ENCODE measurements at regions not wholly inside any gene's neighbourhood (a gene's known extent, or its start where the extent isn't known, plus 50 kb on each side); places are given as distances from the start of the nearest gene placed in this dataset.

DNA sequence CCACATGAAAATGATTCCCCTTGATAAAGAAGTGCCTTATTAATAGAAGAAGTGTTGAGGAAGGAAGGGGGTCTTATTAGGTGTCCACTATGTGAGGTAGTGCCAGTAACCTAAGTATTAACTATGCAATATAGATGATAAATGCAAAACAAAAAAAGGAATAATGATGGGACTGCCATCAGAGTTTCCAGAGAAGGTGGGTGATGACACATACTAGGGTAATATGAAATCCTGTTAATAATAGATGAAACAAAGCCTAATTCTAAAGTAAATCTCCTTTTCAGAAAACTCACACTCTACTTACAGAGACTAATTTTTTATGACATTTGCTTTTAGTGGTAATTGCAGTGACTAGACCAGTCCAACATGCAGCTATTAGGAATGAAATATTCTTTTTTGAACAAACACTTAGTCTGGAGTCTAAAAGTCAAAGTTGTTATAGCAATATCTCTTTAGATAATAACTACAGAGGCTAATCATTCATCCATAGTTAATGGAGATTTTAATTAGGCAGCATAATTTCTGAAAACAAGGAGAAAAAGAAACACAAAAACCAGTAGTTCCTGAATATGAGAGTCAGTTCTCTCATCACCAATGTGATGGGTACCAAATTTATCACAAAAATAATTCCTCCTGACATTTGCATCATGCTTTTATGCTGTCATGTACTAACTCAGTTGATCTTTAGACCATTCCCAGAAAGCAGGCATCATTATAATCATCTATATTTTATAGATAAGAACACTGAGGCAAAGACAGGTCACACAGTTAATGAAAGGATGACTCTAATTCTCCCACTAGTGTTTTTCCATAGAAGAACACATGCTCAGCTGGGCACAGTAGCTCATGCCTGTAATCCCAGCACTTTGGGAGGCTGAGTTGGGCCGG is 208.8 kb upstream of the ARG1 start:
- Histone ChIP-seq H3K9me3 (ENCODE audit: control insufficient read depth, insufficient read depth, low read depth, low read length) (peaks cover under 1% of the 10 kb centered on the region; the same call in 1 of the 2 replicates), H3K4me1 (ENCODE audit: control insufficient read depth, insufficient read depth, low read length) (peaks cover 17% of the 10 kb centered on the region), H3K27me3 (ENCODE audit: control insufficient read depth, insufficient read depth, low read length) (0 out of 2 replicates have a peak, but pooled peaks cover 4% of the 10 kb centered on the region), H3K9ac (ENCODE audit: low read length) (no peak overlapping the region), H3K4me3 (ENCODE audit: low read depth, low read length) (no peak overlapping the region), H3K27ac (ENCODE audit: low read depth, low read length) (no peak overlapping the region), H3K36me3 (ENCODE audit: control insufficient read depth, insufficient read depth, low read length) (no peaks in the 10 kb centered on the region)

- 0 out of 2 replicates have a peak, but pooled peaks cover 4% of the 10 kb centered on the region for H3K27me3 ChIP-seq (ENCODE audit: control insufficient read depth, insufficient read depth, low read length)
- no peak overlapping the region for H3K27ac ChIP-seq (ENCODE audit: low read depth, low read length)
- H3K4me1 ChIP-seq (ENCODE audit: control insufficient read depth, insufficient read depth, low read length), result peaks cover 17% of the 10 kb centered on the region
- H3K4me3 ChIP-seq (ENCODE audit: low read depth, low read length), result no peak overlapping the region
- H3K36me3 ChIP-seq (ENCODE audit: control insufficient read depth, insufficient read depth, low read length), result no peaks in the 10 kb centered on the region
- peaks cover 9% of the 10 kb centered on the region; the same call in 1 of the 2 replicates for H3K9me3 ChIP-seq (ENCODE audit: control insufficient read depth, insufficient read depth, low read depth, low read length)
- H3K9ac ChIP-seq (ENCODE audit: low read length), result no peak overlapping the region
These were observed 206.8 kb upstream of the ARG1 start for GRCh38 chr6:131366223-131366622.

DNA sequence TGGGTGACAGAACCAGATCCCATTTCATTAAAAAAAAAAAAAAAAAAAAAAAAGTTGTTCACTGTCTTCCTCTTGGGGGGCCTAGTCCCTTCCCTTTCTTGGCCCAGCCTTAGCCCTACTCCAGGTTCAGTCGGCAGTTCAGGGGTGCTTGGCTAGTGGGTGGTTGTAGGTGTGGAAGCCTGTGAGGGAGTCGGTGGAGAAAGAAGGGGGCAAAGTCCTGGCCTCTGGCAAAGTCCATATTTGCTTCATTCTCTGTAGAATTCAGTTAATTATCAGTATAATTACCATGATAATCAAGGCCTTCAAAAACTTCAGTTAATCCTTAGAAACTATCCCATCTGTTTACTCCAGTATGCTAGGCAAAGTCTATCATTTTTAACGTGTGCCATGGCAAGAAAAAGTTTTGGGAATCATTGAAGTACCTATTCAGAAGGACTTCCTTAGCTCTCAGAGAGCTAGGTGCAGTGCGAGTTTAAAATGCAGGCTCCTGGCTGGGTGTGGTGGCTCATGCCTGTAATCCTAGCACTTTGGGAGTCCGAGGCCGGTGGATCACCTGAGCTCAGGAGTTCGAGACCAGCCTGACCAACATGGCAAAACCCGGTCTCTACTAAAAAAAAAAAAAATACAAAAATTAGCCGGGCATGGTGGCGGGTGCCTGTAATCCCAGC is 205.7 kb upstream of the ARG1 start:
- Histone ChIP-seq H3K9me3 (ENCODE audit: control insufficient read depth, insufficient read depth, low read depth, low read length) (peaks cover 9% of the 10 kb centered on the region; the same call in 1 of the 2 replicates), H3K27me3 (ENCODE audit: control insufficient read depth, insufficient read depth, low read length) (0 out of 2 replicates have a peak, but pooled peaks cover 4% of the 10 kb centered on the region), H3K36me3 (ENCODE audit: control insufficient read depth, insufficient read depth, low read length) (no peaks in the 10 kb centered on the region), H3K4me1 (ENCODE audit: control insufficient read depth, insufficient read depth, low read length) (peaks cover 17% of the 10 kb centered on the region), H3K27ac (ENCODE audit: low read depth, low read length) (no peak overlapping the region), H3K9ac (ENCODE audit: low read length) (no peak overlapping the region), H3K4me3 (ENCODE audit: low read depth, low read length) (no peak overlapping the region)

DNA sequence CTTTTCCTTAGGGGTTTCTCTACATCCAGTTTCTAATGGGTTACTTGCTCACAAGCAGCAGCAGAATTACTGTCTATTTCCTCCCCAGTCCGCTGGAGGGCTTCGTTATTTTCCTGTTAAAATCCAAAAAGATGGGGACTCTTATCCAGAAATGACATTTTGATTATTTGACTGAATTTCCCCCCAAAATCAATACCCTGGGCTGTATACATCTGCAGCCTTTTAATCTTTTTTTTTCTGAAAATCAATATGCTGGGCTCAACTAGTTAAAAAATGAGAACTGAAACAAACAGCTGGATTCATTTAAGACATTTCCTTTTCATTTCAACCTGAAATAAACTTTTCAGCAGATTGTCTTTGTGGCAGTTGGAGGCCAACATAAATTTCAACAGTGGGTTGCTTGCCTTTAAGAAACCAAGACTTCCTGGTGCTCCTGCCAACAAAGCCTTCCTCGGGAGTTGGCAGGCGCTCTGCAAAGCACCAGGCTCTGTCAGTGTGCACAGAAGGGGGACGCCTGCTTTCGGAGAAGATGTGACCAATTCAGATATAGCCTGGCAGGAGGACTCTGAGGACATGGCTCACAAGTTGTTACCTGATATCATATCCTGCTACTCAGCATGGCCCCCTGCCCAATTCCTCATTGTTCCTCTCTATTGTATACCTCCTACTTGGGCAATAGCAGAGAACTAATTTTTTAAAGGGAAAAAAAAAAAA is 204.7 kb upstream of the ARG1 start:
- Histone ChIP-seq H3K27ac (ENCODE audit: low read depth, low read length) (no peak overlapping the region), H3K4me1 (ENCODE audit: control insufficient read depth, insufficient read depth, low read length) (peaks cover 14% of the 10 kb centered on the region), H3K9me3 (ENCODE audit: control insufficient read depth, insufficient read depth, low read depth, low read length) (peaks cover 9% of the 10 kb centered on the region; the same call in 1 of the 2 replicates), H3K27me3 (ENCODE audit: control insufficient read depth, insufficient read depth, low read length) (0 out of 2 replicates have a peak, but pooled peaks cover 4% of the 10 kb centered on the region), H3K36me3 (ENCODE audit: control insufficient read depth, insufficient read depth, low read length) (no peaks in the 10 kb centered on the region), H3K4me3 (ENCODE audit: low read depth, low read length) (no peak overlapping the region), H3K9ac (ENCODE audit: low read length) (no peak overlapping the region)

- peaks cover 8% of the 10 kb centered on the region; the same call in 1 of the 2 replicates for H3K4me1 ChIP-seq (ENCODE audit: control insufficient read depth, insufficient read depth, low read length)
- no peak overlapping the region for H3K27ac ChIP-seq (ENCODE audit: low read depth, low read length)
- no peak overlapping the region for H3K4me3 ChIP-seq (ENCODE audit: low read depth, low read length)
- H3K9ac ChIP-seq (ENCODE audit: low read length), result no peak overlapping the region
- H3K36me3 ChIP-seq (ENCODE audit: control insufficient read depth, insufficient read depth, low read length), result no peaks in the 10 kb centered on the region
- peaks cover 9% of the 10 kb centered on the region; the same call in 1 of the 2 replicates for H3K9me3 ChIP-seq (ENCODE audit: control insufficient read depth, insufficient read depth, low read depth, low read length)
- no peaks in the 10 kb centered on the region for H3K27me3 ChIP-seq (ENCODE audit: control insufficient read depth, insufficient read depth, low read length)
These were observed 200.5 kb upstream of the ARG1 start for GRCh38 chr6:131372535-131372934.

GRCh38 chr6:131377112-131377705 is 195.8 kb upstream of the ARG1 start:
- no peak overlapping the region for H3K9ac ChIP-seq (ENCODE audit: low read length)
- H3K27me3 ChIP-seq (ENCODE audit: control insufficient read depth, insufficient read depth, low read length), result no peaks in the 10 kb centered on the region
- no peaks in the 10 kb centered on the region for H3K4me1 ChIP-seq (ENCODE audit: control insufficient read depth, insufficient read depth, low read length)
- no peaks in the 10 kb centered on the region for H3K36me3 ChIP-seq (ENCODE audit: control insufficient read depth, insufficient read depth, low read length)
- no peak overlapping the region for H3K4me3 ChIP-seq (ENCODE audit: low read depth, low read length)
- no peak overlapping the region for H3K27ac ChIP-seq (ENCODE audit: low read depth, low read length)
- no peaks in the 10 kb centered on the region; the same call in 1 of the 2 replicates for H3K9me3 ChIP-seq (ENCODE audit: control insufficient read depth, insufficient read depth, low read depth, low read length)

DNA sequence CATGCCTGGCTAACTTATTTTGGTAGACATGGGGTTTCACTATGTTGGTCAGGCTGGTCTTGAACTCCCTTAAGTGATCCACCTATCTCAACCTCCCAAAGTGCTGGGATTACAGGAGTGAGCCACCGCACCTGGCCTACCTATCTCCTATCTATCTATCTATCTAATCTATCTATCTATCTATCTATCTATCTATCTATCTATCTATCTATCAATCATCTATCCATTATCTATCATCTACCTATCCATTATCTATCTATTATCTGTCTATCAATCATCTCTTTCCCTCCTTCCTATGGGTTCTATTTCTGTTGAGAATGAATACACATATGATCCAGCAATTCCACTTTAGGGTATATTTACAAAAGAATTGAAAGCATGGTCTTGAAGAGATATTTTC is 194.2 kb upstream of the ARG1 start:
- H3K9ac ChIP-seq (ENCODE audit: low read length), result no peak overlapping the region
- no peaks in the 10 kb centered on the region for H3K27me3 ChIP-seq (ENCODE audit: control insufficient read depth, insufficient read depth, low read length)
- H3K9me3 ChIP-seq (ENCODE audit: control insufficient read depth, insufficient read depth, low read depth, low read length), result no peaks in the 10 kb centered on the region; the same call in 1 of the 2 replicates
- H3K27ac ChIP-seq (ENCODE audit: low read depth, low read length), result no peak overlapping the region
- H3K36me3 ChIP-seq (ENCODE audit: control insufficient read depth, insufficient read depth, low read length), result no peaks in the 10 kb centered on the region
- H3K4me1 ChIP-seq (ENCODE audit: control insufficient read depth, insufficient read depth, low read length), result peaks cover 11% of the 10 kb centered on the region; the same call in 1 of the 2 replicates
- H3K4me3 ChIP-seq (ENCODE audit: low read depth, low read length), result no peak overlapping the region

DNA sequence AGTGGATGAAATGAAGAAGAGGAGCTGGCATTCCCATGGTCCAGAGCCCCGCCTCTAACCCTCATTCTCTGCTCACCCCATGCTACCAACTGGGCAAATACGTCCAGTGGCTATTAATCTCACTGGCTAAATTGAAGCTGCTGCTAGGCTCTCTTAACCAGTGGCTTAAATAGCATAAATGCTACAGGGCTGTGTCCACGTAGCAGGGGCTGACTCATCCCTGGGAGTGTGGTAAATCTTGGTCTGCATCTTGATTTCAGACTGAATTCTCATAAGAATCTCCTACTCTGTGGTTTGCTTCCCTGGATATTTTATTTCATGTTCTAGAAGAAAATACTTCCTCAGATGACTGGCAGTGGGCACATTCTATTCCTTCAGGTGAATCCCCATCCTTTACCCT is 193.1 kb upstream of the ARG1 start:
- no peaks in the 10 kb centered on the region for H3K36me3 ChIP-seq (ENCODE audit: control insufficient read depth, insufficient read depth, low read length)
- H3K4me3 ChIP-seq (ENCODE audit: low read depth, low read length), result no peak overlapping the region
- H3K27me3 ChIP-seq (ENCODE audit: control insufficient read depth, insufficient read depth, low read length), result no peaks in the 10 kb centered on the region
- peaks cover 13% of the 10 kb centered on the region; the same call in 1 of the 2 replicates for H3K4me1 ChIP-seq (ENCODE audit: control insufficient read depth, insufficient read depth, low read length)
- no peaks in the 10 kb centered on the region; the same call in 1 of the 2 replicates for H3K9me3 ChIP-seq (ENCODE audit: control insufficient read depth, insufficient read depth, low read depth, low read length)
- H3K27ac ChIP-seq (ENCODE audit: low read depth, low read length), result no peak overlapping the region
- no peak overlapping the region for H3K9ac ChIP-seq (ENCODE audit: low read length)

- Histone ChIP-seq H3K9ac (ENCODE audit: low read length) (no peak overlapping the region), H3K4me1 (ENCODE audit: control insufficient read depth, insufficient read depth, low read length) (peaks cover 13% of the 10 kb centered on the region; the same call in 1 of the 2 replicates), H3K27me3 (ENCODE audit: control insufficient read depth, insufficient read depth, low read length) (no peaks in the 10 kb centered on the region), H3K27ac (ENCODE audit: low read depth, low read length) (no peak overlapping the region), H3K4me3 (ENCODE audit: low read depth, low read length) (no peak overlapping the region), H3K36me3 (ENCODE audit: control insufficient read depth, insufficient read depth, low read length) (no peaks in the 10 kb centered on the region), H3K9me3 (ENCODE audit: control insufficient read depth, insufficient read depth, low read depth, low read length) (peaks cover 3% of the 10 kb centered on the region)
These were observed 191.8 kb upstream of the ARG1 start for GRCh38 chr6:131381052-131381708.

- peaks cover 13% of the 10 kb centered on the region; the same call in 1 of the 2 replicates for H3K4me1 ChIP-seq (ENCODE audit: control insufficient read depth, insufficient read depth, low read length)
These were observed 191.3 kb upstream of the ARG1 start for GRCh38 chr6:131381709-131382093.

More at GRCh38 chr6:131381709-131382093, 191.3 kb upstream of the ARG1 start:
- no peaks in the 10 kb centered on the region for H3K36me3 ChIP-seq (ENCODE audit: control insufficient read depth, insufficient read depth, low read length)
- no peaks in the 10 kb centered on the region for H3K27me3 ChIP-seq (ENCODE audit: control insufficient read depth, insufficient read depth, low read length)
- no peak overlapping the region for H3K4me3 ChIP-seq (ENCODE audit: low read depth, low read length)
- no peak overlapping the region for H3K9ac ChIP-seq (ENCODE audit: low read length)
- peaks cover 3% of the 10 kb centered on the region for H3K9me3 ChIP-seq (ENCODE audit: control insufficient read depth, insufficient read depth, low read depth, low read length)
- H3K27ac ChIP-seq (ENCODE audit: low read depth, low read length), result no peak overlapping the region
